KMS-11 (cell line): ENCODE measurements at regions not wholly inside any gene's neighbourhood (a gene's known extent, or its start where the extent isn't known, plus 50 kb on each side); places are given as distances from the start of the nearest gene placed in this dataset.
"Not testable (repeated sequence)": the region's sequence is repeated elsewhere in the genome, so short reads cannot be mapped to it uniquely, and the experiment has no call there.

ENCODE experiments used
- H2AFZ ChIP-seq: fragments of 200-600 bp; sonication (generic); 2 replicates; pipeline ENCODE4 v1.6.1; 2016; ENCODE audit warnings: antibody characterized with exemption, mixed run types, low read depth
- H3K27ac ChIP-seq: fragments of 200-600 bp; sonication (generic); 2 replicates; pipeline ENCODE4 v1.6.1; 2016; ENCODE audit warnings: mild to moderate bottlenecking, mixed run types
- H3K27me3 ChIP-seq: fragments of 200-600 bp; sonication (generic); 2 replicates; pipeline ENCODE4 v1.6.1; 2017; ENCODE audit warnings: mild to moderate bottlenecking, low read depth, mixed run types, moderate library complexity; ENCODE audit not compliant: insufficient read depth
- H3K36me3 ChIP-seq: fragments of 200-600 bp; sonication (generic); 2 replicates; pipeline ENCODE4 v1.6.1; 2017; ENCODE audit warnings: mild to moderate bottlenecking, mixed run types; ENCODE audit not compliant: insufficient read depth
- H3K4me1 ChIP-seq: fragments of 200-600 bp; sonication (generic); 2 replicates; pipeline ENCODE4 v1.6.1; 2016; ENCODE audit warnings: mild to moderate bottlenecking, low read depth, mixed run types; ENCODE audit not compliant: poor library complexity, severe bottlenecking
- H3K4me2 ChIP-seq: fragments of 200-600 bp; sonication (generic); 2 replicates; pipeline ENCODE4 v1.7.0; 2016; ENCODE audit warnings: mild to moderate bottlenecking, mixed run types
- H3K4me3 ChIP-seq: fragments of 200-600 bp; sonication (generic); IDR thresholded peaks from 2 replicates; pipeline ENCODE4 v1.6.1; 2017; ENCODE audit warnings: low read depth, low read length, mixed read lengths; ENCODE audit not compliant: insufficient read depth
- H3K79me2 ChIP-seq: fragments of 200-600 bp; sonication (generic); 2 replicates; pipeline ENCODE4 v1.6.1; 2016; ENCODE audit warnings: low read depth, mixed run types; ENCODE audit not compliant: insufficient read depth
- H3K9ac ChIP-seq: fragments of 200-600 bp; sonication (generic); 2 replicates; pipeline ENCODE4 v1.6.1; 2016; ENCODE audit warnings: mild to moderate bottlenecking, mixed run types
- H4K20me1 ChIP-seq: fragments of 200-600 bp; sonication (generic); 2 replicates; pipeline ENCODE4 v1.6.1; 2016; ENCODE audit warnings: mild to moderate bottlenecking, mixed run types; ENCODE audit not compliant: insufficient read depth
- CTCF ChIP-seq: fragments of 200-600 bp; sonication (generic); conservative IDR thresholded peaks from 2 replicates; pipeline ENCODE4 v1.6.1; 2017; ENCODE audit warnings: low read depth, mild to moderate bottlenecking, antibody characterized with exemption, low read length, moderate library complexity, mixed read lengths

DNA sequence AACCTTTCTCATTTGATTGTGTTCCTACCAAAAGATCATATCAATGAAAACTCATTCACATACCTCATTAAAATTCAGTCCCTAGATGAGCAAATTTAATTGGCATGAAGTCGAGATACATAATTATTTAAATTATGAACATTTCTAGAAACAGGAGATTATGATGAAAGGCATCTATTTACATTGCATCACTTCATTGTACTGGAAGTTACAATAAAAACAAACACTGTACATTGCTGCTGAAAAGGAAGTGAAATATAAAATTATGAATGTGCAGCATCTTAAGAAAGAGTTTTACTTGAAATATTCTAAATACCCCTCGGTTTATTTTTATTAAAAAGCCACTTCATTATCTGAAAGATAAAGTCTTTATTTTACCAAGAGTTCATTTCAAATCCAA, 163.4 kb upstream of the ZNF385D start:
- no peak overlapping the region for H3K4me2 ChIP-seq
- H3K79me2 ChIP-seq, result no peaks in the 10 kb centered on the region
- no peak overlapping the region for H2AFZ ChIP-seq
- no peaks in the 10 kb centered on the region for H3K4me1 ChIP-seq
- no peaks in the 10 kb centered on the region for H3K27me3 ChIP-seq
- H3K36me3 ChIP-seq, result no peaks in the 10 kb centered on the region
- H3K27ac ChIP-seq, result no peak overlapping the region
- no peaks in the 10 kb centered on the region for H4K20me1 ChIP-seq
- H3K4me3 ChIP-seq, result no peak overlapping the region
- TF ChIP-seq CTCF, result no peak
- H3K9ac ChIP-seq, result no peak overlapping the region

DNA sequence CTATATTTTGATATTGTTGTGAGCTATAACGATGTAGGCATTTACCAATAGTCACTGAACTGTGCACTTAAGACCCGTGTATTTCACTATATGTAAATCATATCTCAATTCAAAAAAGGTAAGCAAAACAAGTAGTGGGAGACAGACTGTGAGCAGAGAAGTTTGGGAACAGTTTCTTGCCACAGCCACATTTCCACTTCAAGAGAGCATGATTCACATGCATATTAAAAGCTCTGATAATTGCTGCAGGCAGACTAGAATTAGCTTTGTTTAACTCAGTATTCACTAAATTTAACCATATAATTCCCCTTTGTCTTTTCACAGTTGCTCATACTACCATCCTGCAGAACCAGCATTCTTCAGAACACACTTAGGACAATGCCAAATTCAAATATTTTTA, 168.4 kb upstream of the ZNF385D start:
- Histone ChIP-seq H3K9ac (no peak overlapping the region), H4K20me1 (no peaks in the 10 kb centered on the region), H3K4me2 (no peak overlapping the region), H3K4me1 (no peaks in the 10 kb centered on the region), H2AFZ (no peak overlapping the region), H3K79me2 (no peaks in the 10 kb centered on the region), H3K36me3 (no peaks in the 10 kb centered on the region), H3K27me3 (no peaks in the 10 kb centered on the region), H3K4me3 (no peak overlapping the region), H3K27ac (no peak overlapping the region)
- TF ChIP-seq CTCF, result no peak

DNA sequence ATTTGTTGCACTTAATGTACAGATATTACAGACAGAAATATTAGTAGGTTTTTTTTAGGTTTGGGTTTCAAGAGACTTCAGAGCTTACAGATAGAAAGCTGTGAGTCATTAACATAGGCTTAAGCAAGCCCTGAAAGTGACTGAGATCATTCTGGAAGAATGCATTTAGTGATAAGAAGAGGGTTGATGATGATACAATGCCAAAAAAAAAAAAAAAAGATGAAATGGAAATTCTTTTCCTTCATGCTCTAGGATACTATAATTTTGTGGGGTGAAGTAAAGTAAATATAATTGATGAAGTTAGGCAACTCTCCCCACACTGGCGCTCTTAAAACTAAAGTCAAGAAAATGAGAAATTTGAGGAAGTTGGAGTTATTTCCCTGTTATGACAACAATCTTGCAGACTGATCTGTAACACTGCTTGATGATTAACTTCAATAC, 169.4 kb upstream of the ZNF385D start:
- H3K27me3 ChIP-seq, result no peaks in the 10 kb centered on the region
- no peaks in the 10 kb centered on the region for H4K20me1 ChIP-seq
- H3K9ac ChIP-seq, result no peak overlapping the region
- no peaks in the 10 kb centered on the region for H3K4me1 ChIP-seq
- H3K27ac ChIP-seq, result no peak overlapping the region
- H3K4me2 ChIP-seq, result no peak overlapping the region
- no peak overlapping the region for H2AFZ ChIP-seq
- H3K4me3 ChIP-seq, result no peak overlapping the region
- no peaks in the 10 kb centered on the region for H3K36me3 ChIP-seq
- H3K79me2 ChIP-seq, result no peaks in the 10 kb centered on the region
- TF ChIP-seq CTCF, result no peak

DNA sequence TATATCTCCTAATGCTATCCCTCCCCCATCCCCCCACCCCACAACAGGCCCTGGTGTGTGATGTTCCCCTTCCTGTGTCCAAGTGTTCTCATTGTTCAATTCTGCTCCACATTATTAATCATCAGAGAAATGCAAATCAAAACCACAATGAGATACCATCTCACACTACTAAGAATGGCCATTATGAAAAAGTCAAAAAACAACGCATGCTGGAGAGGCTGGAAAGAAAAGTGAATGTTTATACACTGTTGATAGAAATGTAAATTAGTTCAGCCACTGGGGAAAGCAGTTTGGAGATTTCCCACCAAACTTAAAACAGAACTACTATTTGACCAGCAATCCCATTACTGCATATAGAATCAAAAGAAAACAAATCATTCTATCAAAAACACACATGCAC, 172.1 kb upstream of the ZNF385D start:
- not testable (repeated sequence) for H3K4me3 ChIP-seq, H3K9ac ChIP-seq, H3K4me2 ChIP-seq, H3K27me3 ChIP-seq, H3K4me1 ChIP-seq, H2AFZ ChIP-seq, H4K20me1 ChIP-seq, H3K27ac ChIP-seq, H3K79me2 ChIP-seq, H3K36me3 ChIP-seq

DNA sequence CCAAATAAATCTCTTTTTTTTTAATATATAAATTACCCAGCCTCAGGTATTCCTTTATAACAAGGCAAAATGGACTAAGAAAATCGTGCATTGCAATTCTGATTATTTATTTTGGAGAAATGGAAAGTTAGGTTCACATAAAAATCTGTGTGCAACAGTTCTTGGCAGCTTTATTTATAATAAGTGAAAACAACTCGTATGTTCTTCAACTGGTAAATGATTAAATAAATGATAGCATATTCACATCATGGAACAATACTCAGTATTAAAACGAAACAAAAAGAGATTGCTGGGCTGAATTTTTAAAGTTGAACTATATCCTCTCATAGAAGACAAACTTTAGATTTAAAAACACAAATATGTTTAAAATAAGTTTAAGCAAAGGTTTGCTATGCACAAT, 176.3 kb upstream of the ZNF385D start:
- Histone ChIP-seq H3K9ac (no peak overlapping the region), H3K79me2 (no peaks in the 10 kb centered on the region), H3K27me3 (no peaks in the 10 kb centered on the region), H3K36me3 (no peaks in the 10 kb centered on the region), H4K20me1 (no peaks in the 10 kb centered on the region), H3K4me1 (no peaks in the 10 kb centered on the region), H3K27ac (no peak overlapping the region), H3K4me2 (no peak overlapping the region), H2AFZ (no peak overlapping the region), H3K4me3 (no peak overlapping the region)
- TF ChIP-seq CTCF, result no peak
